Hippocampal formation (tissue), 2 donors: ENCODE measurements at regions not wholly inside any gene's neighbourhood (a gene's known extent, or its start where the extent isn't known, plus 50 kb on each side); places are given as distances from the start of the nearest gene placed in this dataset.
"Not testable (repeated sequence)": the region's sequence is repeated elsewhere in the genome, so short reads cannot be mapped to it uniquely, and the experiment has no call there.

Experiments used
- DNase-seq, 2 donors: peaks; one replicate each; lab custom pipeline; 2025; lab: John Stamatoyannopoulos, UW

GRCh38 chr19:13712767-13713201 lies 51.5 kb upstream of the MRI1 start:
- no peak for DNase-seq

GRCh38 chr19:13707915-13708314 lies 56.4 kb upstream of the MRI1 start:
- peak in 1 of 2 donors; percentile 11 for DNase-seq

GRCh38 chr19:13705928-13706447 lies 58.3 kb upstream of the MRI1 start:
- DNase-seq: no peak

GRCh38 chr19:13705201-13705600 lies 59.1 kb upstream of the MRI1 start:
- DNase-seq: no peak

- no peak for DNase-seq
Measured at GRCh38 chr19:13701624-13702023, 62.7 kb upstream of the MRI1 start.

- no peak for DNase-seq
Measured at GRCh38 chr19:13700621-13701020, 63.7 kb upstream of the MRI1 start.

- DNase-seq: no peak
Measured at GRCh38 chr19:13699786-13700185, 64.5 kb upstream of the MRI1 start.

- DNase-seq: no peak
Measured at GRCh38 chr19:13696839-13697238, 67.5 kb upstream of the MRI1 start.

- no peak for DNase-seq
Measured at GRCh38 chr19:13693889-13694288, 70.4 kb upstream of the MRI1 start.

GRCh38 chr19:13691569-13692435 lies 72.5 kb upstream of the MRI1 start:
- peak; percentile 37 to 75 for DNase-seq

- DNase-seq: no peak
Measured at GRCh38 chr19:13689085-13689484, 75.2 kb upstream of the MRI1 start.

- no peak for DNase-seq
Measured at GRCh38 chr19:13684021-13684420, 80.3 kb upstream of the MRI1 start.

- no peak for DNase-seq
Measured at GRCh38 chr19:13681509-13681908, 82.8 kb upstream of the MRI1 start.

GRCh38 chr19:13680708-13681360 lies 83.5 kb upstream of the MRI1 start:
- DNase-seq: not testable (repeated sequence)

- DNase-seq: not testable (repeated sequence)
Measured at GRCh38 chr19:13676967-13677366, 87.4 kb upstream of the MRI1 start.

GRCh38 chr19:13672480-13673175 lies 91.7 kb upstream of the MRI1 start:
- not testable (repeated sequence) for DNase-seq

- no peak for DNase-seq
Measured at GRCh38 chr19:13670846-13671245, 93.5 kb upstream of the MRI1 start.

GRCh38 chr19:13669780-13670355 lies 94.5 kb upstream of the MRI1 start:
- DNase-seq: peak in 1 of 2 donors; percentile 43

GRCh38 chr19:13668964-13669363 lies 95.4 kb upstream of the MRI1 start:
- DNase-seq: no peak

- DNase-seq: no peak
Measured at GRCh38 chr19:13666165-13666564, 98.2 kb upstream of the MRI1 start.

- no peak for DNase-seq
Measured at GRCh38 chr19:13665125-13665905, 99.0 kb upstream of the MRI1 start.
